GM10266 (cell line): ENCODE measurements at regions not wholly inside any gene's neighbourhood (a gene's known extent, or its start where the extent isn't known, plus 50 kb on each side); places are given as distances from the start of the nearest gene placed in this dataset.

ENCODE experiments used
- DNase-seq: peaks from one replicate; pipeline ENCODE4 v3.0.0; 2012; ENCODE audit errors: extremely low spot score
- CTCF ChIP-seq: IDR thresholded peaks from 2 replicates; pipeline ENCODE4 v1.5.1; 2012; ENCODE audit warnings: mild to moderate bottlenecking, low read depth; ENCODE audit not compliant: control insufficient read depth, insufficient read depth; ENCODE audit errors: missing control alignments

GRCh38 chr2:239605976-239606375 lies 205.2 kb upstream of the HDAC4 start:
- no peak for TF ChIP-seq CTCF
- no peak for DNase-seq

GRCh38 chr2:239605409-239605808 lies 204.6 kb upstream of the HDAC4 start:
- DNase-seq = no peak
- no peak for TF ChIP-seq CTCF

DNA sequence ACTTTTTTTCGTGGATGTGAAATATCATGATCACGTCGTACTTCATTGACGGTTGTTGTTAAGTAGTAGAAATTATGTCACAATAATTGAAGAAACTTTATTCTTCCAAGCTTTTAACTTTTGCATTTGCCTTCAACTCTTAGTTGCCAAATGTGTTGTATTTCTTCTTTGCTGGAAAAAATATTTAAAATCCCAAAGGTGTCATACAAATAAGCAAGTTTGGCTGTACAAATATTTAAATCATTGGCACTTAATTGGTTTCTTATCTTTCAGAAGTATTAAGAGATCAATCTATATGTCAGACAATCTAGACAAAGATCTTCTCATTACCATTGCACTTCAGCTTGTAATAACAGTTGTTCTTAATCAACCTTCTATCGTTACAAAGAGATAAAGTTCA lies 204.0 kb upstream of the HDAC4 start:
- no peak for TF ChIP-seq CTCF
- DNase-seq = no peak

DNA sequence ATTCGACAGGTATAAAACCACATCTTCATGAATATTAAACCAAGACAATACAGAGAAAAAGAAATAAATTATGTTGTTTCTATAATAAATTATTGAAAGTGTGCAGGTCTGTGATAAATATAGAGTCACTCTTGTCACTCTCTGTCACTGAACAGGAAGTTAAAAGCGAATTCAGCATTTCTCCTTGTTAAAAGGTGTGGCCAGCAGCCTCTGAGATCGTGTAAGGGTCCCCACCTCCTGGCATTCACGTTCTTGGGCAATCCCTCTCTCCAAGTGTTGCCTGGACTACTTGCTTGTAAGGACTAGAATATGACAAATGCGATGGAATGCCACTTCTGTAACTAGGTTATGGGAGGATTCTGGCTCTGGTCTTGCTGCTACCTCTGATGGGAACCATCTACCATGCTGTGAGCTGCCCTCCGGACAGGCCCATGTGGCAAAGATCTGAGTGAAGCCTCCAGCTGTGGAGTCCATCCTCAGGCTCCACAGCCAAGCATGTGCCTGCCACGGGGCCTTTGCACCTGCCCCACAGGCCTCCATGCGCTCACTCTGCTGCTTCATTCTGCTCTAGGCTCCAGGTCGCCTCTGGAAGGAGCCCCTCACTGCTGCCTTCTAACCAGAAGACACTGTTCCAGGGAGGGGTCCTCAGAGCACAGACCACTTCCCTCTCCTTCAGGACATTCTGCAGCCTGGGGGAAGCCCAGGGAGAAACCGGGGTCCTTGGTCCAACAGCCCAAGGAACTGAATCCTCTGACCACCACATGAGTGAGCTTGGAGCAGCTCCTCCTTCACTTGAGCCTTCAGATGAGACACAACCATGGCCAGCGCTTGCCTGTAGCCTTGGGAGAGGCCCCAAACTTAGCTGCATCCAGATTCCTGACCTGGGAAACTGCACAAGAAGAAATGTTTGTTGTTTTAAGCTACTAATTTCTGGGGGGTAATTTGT lies 202.9 kb upstream of the HDAC4 start:
- no peak for TF ChIP-seq CTCF
- no peak for DNase-seq

- TF ChIP-seq CTCF = no peak
Observed at GRCh38 chr2:239602290-239603282, 201.8 kb upstream of the HDAC4 start.

GRCh38 chr2:239601880-239602279 lies 201.1 kb upstream of the HDAC4 start:
- TF ChIP-seq CTCF = no peak
- DNase-seq = no peak

More at GRCh38 chr2:239602290-239603282, 201.8 kb upstream of the HDAC4 start:
- no peak for DNase-seq
